Activated T-cell treated with anti-CD3 and anti-CD28 coated beads, Interleukin-2, amount 50 U/mL, for 4 hours (primary cell): ENCODE measurements at regions not wholly inside any gene's neighbourhood (a gene's known extent, or its start where the extent isn't known, plus 50 kb on each side); places are given as distances from the start of the nearest gene placed in this dataset.

Source experiments
- ATAC-seq, 2 donors: fragments of 200-7000 bp; cut with Tn5 transposase; one replicate each; pipeline ENCODE4 v1.10.0; 2021
- DNase-seq: peaks from one replicate; pipeline ENCODE4 v3.0.0-alpha.2; 2020
- H3K27me3 Mint-ChIP-seq: one replicate; pipeline ENCODE4 v1.8.0; 2021; ENCODE audit warnings: low read depth, mixed read lengths
- H3K36me3 Mint-ChIP-seq: one replicate; pipeline ENCODE4 v1.8.0; 2022; ENCODE audit warnings: mixed read lengths; ENCODE audit not compliant: insufficient read depth
- H3K4me1 Mint-ChIP-seq: one replicate; pipeline ENCODE4 v1.8.0; 2021; ENCODE audit warnings: low read depth, mixed read lengths
- H3K4me3 Mint-ChIP-seq: one replicate; pipeline ENCODE4 v1.8.0; 2021; ENCODE audit warnings: mild to moderate bottlenecking, moderate library complexity, mixed read lengths
- H3K9me3 Mint-ChIP-seq: one replicate; pipeline ENCODE4 v1.8.0; 2021; ENCODE audit warnings: mixed read lengths

- ATAC-seq, result no peak
- Mint-ChIP-seq H3K27me3 (peaks cover 2% of the 10 kb centered on the region), H3K9me3 (no peaks in the 10 kb centered on the region), H3K36me3 (no peaks in the 10 kb centered on the region), H3K4me1 (no peaks in the 10 kb centered on the region), H3K4me3 (no peak overlapping the region)
- no peak for DNase-seq
Observed at GRCh38 chr15:93454788-93455187, 365.8 kb upstream of the RGMA start.

- DNase-seq (no peak), ATAC-seq (no peak)
- Mint-ChIP-seq H3K27me3 (peaks cover 2% of the 10 kb centered on the region), H3K4me1 (no peaks in the 10 kb centered on the region), H3K9me3 (no peaks in the 10 kb centered on the region), H3K4me3 (no peak overlapping the region), H3K36me3 (no peaks in the 10 kb centered on the region)
Observed at GRCh38 chr15:93452537-93453211, 363.7 kb upstream of the RGMA start.

GRCh38 chr15:93451822-93452221 lies 362.8 kb upstream of the RGMA start:
- DNase-seq, result no peak
- Mint-ChIP-seq H3K27me3 (peaks cover 2% of the 10 kb centered on the region), H3K36me3 (no peaks in the 10 kb centered on the region), H3K4me3 (no peak overlapping the region), H3K9me3 (no peaks in the 10 kb centered on the region), H3K4me1 (no peaks in the 10 kb centered on the region)
- ATAC-seq, result no peak

- Mint-ChIP-seq H3K9me3 (no peaks in the 10 kb centered on the region), H3K36me3 (no peaks in the 10 kb centered on the region), H3K4me1 (no peaks in the 10 kb centered on the region), H3K27me3 (peaks cover 2% of the 10 kb centered on the region), H3K4me3 (no peak overlapping the region)
- DNase-seq (no peak), ATAC-seq (no peak)
Observed at GRCh38 chr15:93451265-93451664, 362.3 kb upstream of the RGMA start.

- Mint-ChIP-seq H3K36me3 (no peaks in the 10 kb centered on the region), H3K4me1 (no peaks in the 10 kb centered on the region), H3K27me3 (peaks cover 2% of the 10 kb centered on the region), H3K4me3 (no peak overlapping the region), H3K9me3 (no peaks in the 10 kb centered on the region)
- no peak for ATAC-seq
- DNase-seq, result no peak
Observed at GRCh38 chr15:93449798-93450197, 360.8 kb upstream of the RGMA start.

- no peaks in the 10 kb centered on the region for H3K36me3 Mint-ChIP-seq
- peaks cover under 1% of the 10 kb centered on the region for H3K9me3 Mint-ChIP-seq
- DNase-seq (no peak), ATAC-seq (no peak)
- H3K27me3 Mint-ChIP-seq, result peaks cover 19% of the 10 kb centered on the region
- H3K4me1 Mint-ChIP-seq, result no peaks in the 10 kb centered on the region
- H3K4me3 Mint-ChIP-seq, result no peak overlapping the region
Observed at GRCh38 chr15:93438310-93438709, 349.3 kb upstream of the RGMA start.

GRCh38 chr15:93432474-93432873 lies 343.5 kb upstream of the RGMA start:
- Mint-ChIP-seq H3K9me3 (peaks cover 4% of the 10 kb centered on the region), H3K4me1 (no peaks in the 10 kb centered on the region), H3K4me3 (no peak overlapping the region), H3K27me3 (peaks cover 6% of the 10 kb centered on the region), H3K36me3 (no peaks in the 10 kb centered on the region)
- DNase-seq (no peak), ATAC-seq (no peak)

GRCh38 chr15:93428807-93429351 lies 339.9 kb upstream of the RGMA start:
- H3K4me1 Mint-ChIP-seq, result no peaks in the 10 kb centered on the region
- ATAC-seq, result no peak
- H3K36me3 Mint-ChIP-seq, result no peaks in the 10 kb centered on the region
- DNase-seq, result no peak
- no peak overlapping the region for H3K4me3 Mint-ChIP-seq
- peaks cover 4% of the 10 kb centered on the region for H3K9me3 Mint-ChIP-seq
- no peaks in the 10 kb centered on the region for H3K27me3 Mint-ChIP-seq

GRCh38 chr15:93428150-93428549 lies 339.1 kb upstream of the RGMA start:
- Mint-ChIP-seq H3K4me3 (no peak overlapping the region), H3K9me3 (peaks cover 2% of the 10 kb centered on the region), H3K36me3 (no peaks in the 10 kb centered on the region), H3K4me1 (no peaks in the 10 kb centered on the region), H3K27me3 (no peaks in the 10 kb centered on the region)
- no peak for ATAC-seq
- DNase-seq, result no peak

- no peaks in the 10 kb centered on the region for H3K9me3 Mint-ChIP-seq
- H3K4me3 Mint-ChIP-seq, result no peak overlapping the region
- no peaks in the 10 kb centered on the region for H3K4me1 Mint-ChIP-seq
- DNase-seq (no peak), ATAC-seq (no peak)
- no peaks in the 10 kb centered on the region for H3K36me3 Mint-ChIP-seq
- no peaks in the 10 kb centered on the region for H3K27me3 Mint-ChIP-seq
Observed at GRCh38 chr15:93424131-93424530, 335.1 kb upstream of the RGMA start.

GRCh38 chr15:93422476-93422875 lies 333.5 kb upstream of the RGMA start:
- Mint-ChIP-seq H3K4me1 (no peaks in the 10 kb centered on the region), H3K27me3 (no peaks in the 10 kb centered on the region), H3K36me3 (no peaks in the 10 kb centered on the region), H3K9me3 (no peaks in the 10 kb centered on the region), H3K4me3 (no peak overlapping the region)
- ATAC-seq (no peak), DNase-seq (no peak)

- H3K4me3 Mint-ChIP-seq, result no peak overlapping the region
- no peaks in the 10 kb centered on the region for H3K9me3 Mint-ChIP-seq
- H3K36me3 Mint-ChIP-seq, result no peaks in the 10 kb centered on the region
- no peaks in the 10 kb centered on the region for H3K27me3 Mint-ChIP-seq
- DNase-seq (no peak), ATAC-seq (no peak)
- H3K4me1 Mint-ChIP-seq, result no peaks in the 10 kb centered on the region
Observed at GRCh38 chr15:93420477-93420876, 331.5 kb upstream of the RGMA start.

GRCh38 chr15:93420050-93420452 lies 331.0 kb upstream of the RGMA start:
- Mint-ChIP-seq H3K4me1 (no peaks in the 10 kb centered on the region), H3K36me3 (no peaks in the 10 kb centered on the region), H3K4me3 (no peak overlapping the region), H3K9me3 (no peaks in the 10 kb centered on the region), H3K27me3 (peaks cover 3% of the 10 kb centered on the region)
- ATAC-seq (no peak), DNase-seq (no peak)

GRCh38 chr15:93418566-93418965 lies 329.6 kb upstream of the RGMA start:
- no peak overlapping the region for H3K4me3 Mint-ChIP-seq
- no peaks in the 10 kb centered on the region for H3K9me3 Mint-ChIP-seq
- no peak for ATAC-seq
- no peaks in the 10 kb centered on the region for H3K4me1 Mint-ChIP-seq
- no peaks in the 10 kb centered on the region for H3K36me3 Mint-ChIP-seq
- no peak for DNase-seq
- peaks cover 3% of the 10 kb centered on the region for H3K27me3 Mint-ChIP-seq

- H3K4me3 Mint-ChIP-seq, result no peak overlapping the region
Observed at GRCh38 chr15:93417631-93418030, 328.6 kb upstream of the RGMA start.

More at GRCh38 chr15:93417631-93418030, 328.6 kb upstream of the RGMA start:
- ATAC-seq, result no peak
- no peak for DNase-seq
- peaks cover 3% of the 10 kb centered on the region for H3K27me3 Mint-ChIP-seq
- no peaks in the 10 kb centered on the region for H3K9me3 Mint-ChIP-seq
- H3K36me3 Mint-ChIP-seq, result no peaks in the 10 kb centered on the region
- no peaks in the 10 kb centered on the region for H3K4me1 Mint-ChIP-seq
